DND-41 (cell line): ENCODE measurements at regions not wholly inside any gene's neighbourhood (a gene's known extent, or its start where the extent isn't known, plus 50 kb on each side); places are given as distances from the start of the nearest gene placed in this dataset.

Source experiments
- ATAC-seq: fragments of 200-7000 bp; cut with Tn5 transposase; 3 replicates; pipeline ENCODE4 v1.9.1; 2021; ENCODE audit warnings: low read depth; ENCODE audit not compliant: insufficient read depth
- DNase-seq: peaks from one replicate; pipeline ENCODE4 v3.0.0-alpha.2; 2020
- H2AFZ ChIP-seq: 2 replicates; pipeline ENCODE4 v1.6.0; 2012; ENCODE audit warnings: low read depth, low read length
- H3K27ac ChIP-seq: 2 replicates; pipeline ENCODE4 v1.5.1; 2012; ENCODE audit warnings: low read length, inconsistent platforms
- H3K27me3 ChIP-seq: fragments of 200-600 bp; sonication (generic); 2 replicates; pipeline ENCODE4 v1.6.0; 2012; ENCODE audit warnings: low read length, mild to moderate bottlenecking, inconsistent platforms; ENCODE audit not compliant: insufficient read depth, poor library complexity
- H3K36me3 ChIP-seq: 2 replicates; pipeline ENCODE4 v1.5.1; 2012; ENCODE audit warnings: low read length, inconsistent platforms; ENCODE audit not compliant: insufficient read depth
- H3K4me1 ChIP-seq: 2 replicates; pipeline ENCODE4 v1.5.1; 2012; ENCODE audit warnings: mild to moderate bottlenecking, low read length; ENCODE audit not compliant: insufficient read depth
- H3K4me2 ChIP-seq: 2 replicates; pipeline ENCODE4 v1.6.0; 2012; ENCODE audit warnings: mild to moderate bottlenecking, moderate library complexity, low read length, inconsistent platforms; ENCODE audit not compliant: insufficient read depth
- H3K4me3 ChIP-seq, 2 experiments: fragments of 200-600 bp in 1 of 2; shearing (Covaris generic) in 1 of 2; 2 replicates each; pipeline ENCODE4 v1.5.1; 2012 to 2016; ENCODE audit warnings: inconsistent platforms in 2 of 2, low read length in 2 of 2, mild to moderate bottlenecking in 2 of 2, low read depth in 1 of 2, moderate library complexity in 1 of 2
- H3K79me2 ChIP-seq: 2 replicates; pipeline ENCODE4 v1.6.0; 2012; ENCODE audit warnings: low read length, inconsistent platforms; ENCODE audit not compliant: insufficient read depth
- H3K9ac ChIP-seq: 2 replicates; pipeline ENCODE4 v1.6.0; 2012; ENCODE audit warnings: low read depth, mild to moderate bottlenecking, inconsistent platforms, low read length, moderate library complexity
- H3K9me3 ChIP-seq: 2 replicates; pipeline ENCODE4 v1.5.1; 2012; ENCODE audit warnings: low read length, moderate library complexity, mild to moderate bottlenecking, inconsistent platforms; ENCODE audit not compliant: insufficient read depth, severe bottlenecking
- H4K20me1 ChIP-seq: 2 replicates; pipeline ENCODE4 v1.6.0; 2012; ENCODE audit warnings: low read length; ENCODE audit not compliant: insufficient read depth
- EZH2 ChIP-seq: IDR thresholded peaks from 3 replicates; pipeline ENCODE4 v1.6.1; 2012; ENCODE audit warnings: borderline replicate concordance, low read depth, mild to moderate bottlenecking, moderate library complexity, low read length, inconsistent platforms; ENCODE audit not compliant: severe bottlenecking
- TF ChIP-seq, protein P1 (sequence below): IDR thresholded peaks from 2 replicates; pipeline ENCODE4 v1.5.1; 2012; ENCODE audit warnings: borderline replicate concordance, low read length, moderate library complexity, mild to moderate bottlenecking; ENCODE audit not compliant: poor library complexity, severe bottlenecking; ENCODE audit errors: extremely low read depth

DNA sequence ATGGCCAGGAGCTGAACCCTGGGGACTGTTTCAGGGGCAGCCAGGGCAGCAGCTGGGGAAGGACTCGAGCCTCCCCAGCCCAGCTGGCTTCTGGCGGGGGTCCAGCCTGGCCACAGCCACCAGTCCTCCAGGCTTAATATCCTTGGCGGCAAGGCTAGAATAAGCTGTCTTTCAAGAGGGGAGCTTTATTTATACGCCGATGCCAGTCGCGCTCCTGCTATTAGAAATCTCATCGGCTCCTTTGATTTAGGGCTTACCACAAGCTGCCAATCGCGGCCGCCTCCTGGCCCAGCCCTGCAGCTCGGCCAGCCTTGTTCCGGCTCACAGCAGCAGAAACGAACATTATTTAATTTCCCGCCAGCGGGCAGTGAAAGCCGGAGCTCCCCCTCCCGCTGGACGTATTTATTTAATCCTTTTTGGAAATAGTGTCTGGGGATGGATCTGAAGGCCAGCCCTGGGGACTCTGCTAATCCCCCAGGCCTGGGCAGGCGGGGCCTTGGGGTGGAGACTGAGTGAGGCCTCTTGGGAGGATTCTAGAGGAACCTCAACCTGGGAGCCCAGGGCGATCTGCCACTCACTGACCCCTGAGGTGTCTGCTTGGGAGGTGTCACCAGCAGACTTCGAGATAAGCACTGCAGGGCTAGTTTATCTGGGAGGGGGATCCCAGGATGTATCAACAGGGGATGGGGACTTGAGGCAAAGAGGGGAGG, 363.1 kb downstream of the MN1 start:
- no peak overlapping the region for H3K4me2 ChIP-seq
- H2AFZ ChIP-seq, result no peak overlapping the region
- H3K36me3 ChIP-seq, result no peaks in the 10 kb centered on the region

GRCh38 chr22:27439131-27439530, 362.4 kb downstream of the MN1 start:
- Histone ChIP-seq H2AFZ (no peak overlapping the region), H3K27me3 (no peaks in the 10 kb centered on the region)

More for the DNA sequence above, 363.1 kb downstream of the MN1 start:
- no peak overlapping the region for H3K27ac ChIP-seq
- H3K4me3 ChIP-seq, result no peak overlapping the region
- no peaks in the 10 kb centered on the region for H3K79me2 ChIP-seq
- TF ChIP-seq, protein P1, sequence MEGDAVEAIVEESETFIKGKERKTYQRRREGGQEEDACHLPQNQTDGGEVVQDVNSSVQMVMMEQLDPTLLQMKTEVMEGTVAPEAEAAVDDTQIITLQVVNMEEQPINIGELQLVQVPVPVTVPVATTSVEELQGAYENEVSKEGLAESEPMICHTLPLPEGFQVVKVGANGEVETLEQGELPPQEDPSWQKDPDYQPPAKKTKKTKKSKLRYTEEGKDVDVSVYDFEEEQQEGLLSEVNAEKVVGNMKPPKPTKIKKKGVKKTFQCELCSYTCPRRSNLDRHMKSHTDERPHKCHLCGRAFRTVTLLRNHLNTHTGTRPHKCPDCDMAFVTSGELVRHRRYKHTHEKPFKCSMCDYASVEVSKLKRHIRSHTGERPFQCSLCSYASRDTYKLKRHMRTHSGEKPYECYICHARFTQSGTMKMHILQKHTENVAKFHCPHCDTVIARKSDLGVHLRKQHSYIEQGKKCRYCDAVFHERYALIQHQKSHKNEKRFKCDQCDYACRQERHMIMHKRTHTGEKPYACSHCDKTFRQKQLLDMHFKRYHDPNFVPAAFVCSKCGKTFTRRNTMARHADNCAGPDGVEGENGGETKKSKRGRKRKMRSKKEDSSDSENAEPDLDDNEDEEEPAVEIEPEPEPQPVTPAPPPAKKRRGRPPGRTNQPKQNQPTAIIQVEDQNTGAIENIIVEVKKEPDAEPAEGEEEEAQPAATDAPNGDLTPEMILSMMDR, result no peak
- no peak for TF ChIP-seq EZH2
- no peaks in the 10 kb centered on the region for H3K9me3 ChIP-seq
- H3K27me3 ChIP-seq, result no peaks in the 10 kb centered on the region
- H4K20me1 ChIP-seq, result no peaks in the 10 kb centered on the region
- no peak overlapping the region for H3K9ac ChIP-seq
- H3K4me1 ChIP-seq, result no peaks in the 10 kb centered on the region
- DNase-seq, result no peak
- ATAC-seq, result no peak

DNA sequence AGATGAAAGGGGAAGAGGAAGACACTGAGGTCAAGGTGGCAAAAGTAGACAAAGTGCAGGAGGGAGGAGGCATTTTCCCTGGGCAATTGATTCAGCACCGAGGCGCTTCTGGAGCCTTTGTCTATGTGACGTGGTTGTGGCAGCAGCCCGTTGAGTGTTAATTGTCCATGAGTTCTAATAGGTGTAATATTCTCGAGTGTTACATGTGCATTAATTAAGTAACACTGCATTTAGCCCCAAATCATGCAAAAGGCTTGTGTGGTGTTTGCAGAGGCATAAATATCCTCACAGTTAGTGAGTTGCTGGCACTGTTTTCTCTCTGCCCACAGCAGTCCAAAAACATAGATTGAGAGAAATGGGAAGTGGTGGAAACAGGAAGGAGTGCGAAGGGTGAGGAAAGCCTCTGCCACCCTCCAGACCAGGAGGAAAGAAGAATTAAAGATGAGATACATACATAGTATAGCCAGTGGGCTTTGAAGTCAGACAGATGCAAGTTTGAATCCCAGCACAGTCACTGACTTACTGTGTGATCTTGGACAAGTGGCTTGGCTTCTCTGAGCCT, 361.2 kb downstream of the MN1 start:
- H3K4me2 ChIP-seq, result no peak overlapping the region
- no peaks in the 10 kb centered on the region for H3K27me3 ChIP-seq
- no peaks in the 10 kb centered on the region for H3K9me3 ChIP-seq
- DNase-seq (no peak), ATAC-seq (no peak)
- no peak overlapping the region for H3K4me3 ChIP-seq
- H3K4me1 ChIP-seq, result no peaks in the 10 kb centered on the region
- no peak overlapping the region for H3K27ac ChIP-seq
- no peak overlapping the region for H3K9ac ChIP-seq
- H3K79me2 ChIP-seq, result no peaks in the 10 kb centered on the region
- no peak for TF ChIP-seq EZH2
- TF ChIP-seq, protein P1, result no peak
- H4K20me1 ChIP-seq, result no peaks in the 10 kb centered on the region
- no peak overlapping the region for H2AFZ ChIP-seq
- no peaks in the 10 kb centered on the region for H3K36me3 ChIP-seq

More at GRCh38 chr22:27439131-27439530, 362.4 kb downstream of the MN1 start:
- ATAC-seq (no peak), DNase-seq (no peak)
- Histone ChIP-seq H3K9me3 (no peaks in the 10 kb centered on the region), H3K4me1 (no peaks in the 10 kb centered on the region), H3K79me2 (no peaks in the 10 kb centered on the region), H3K4me3 (no peak overlapping the region), H3K9ac (no peak overlapping the region), H4K20me1 (no peaks in the 10 kb centered on the region), H3K27ac (no peak overlapping the region), H3K36me3 (no peaks in the 10 kb centered on the region), H3K4me2 (no peak overlapping the region)
- TF ChIP-seq EZH2, result no peak
- TF ChIP-seq, protein P1, result no peak
